ENCODE measurements at regions not wholly inside any gene's neighbourhood (a gene's known extent, or its start where the extent isn't known, plus 50 kb on each side); places are given as distances from the start of the nearest gene placed in this dataset.
"Not testable (repeated sequence)": the region's sequence is repeated elsewhere in the genome, so short reads cannot be mapped to it uniquely, and the experiment has no call there.

DNA sequence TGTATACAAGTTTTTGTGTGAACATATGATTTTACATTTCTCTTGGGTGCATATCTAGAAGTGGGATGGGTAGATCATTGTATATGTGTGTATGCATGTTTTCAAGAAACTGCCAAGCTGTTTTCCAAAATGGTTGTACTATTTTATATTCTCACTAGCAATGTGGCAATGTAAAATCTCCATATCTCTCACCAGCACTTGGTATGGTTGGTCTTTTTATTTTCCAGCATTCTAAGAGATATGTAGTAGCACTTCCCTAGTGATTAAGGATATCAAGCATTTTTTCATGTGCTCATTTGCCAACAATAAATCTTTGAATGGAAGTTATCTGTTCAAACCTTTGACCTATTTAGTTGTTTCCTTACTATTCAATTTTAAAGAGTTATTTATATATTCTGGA, 310.7 kb downstream of the ZNF326 start:
- no peak for DNase-seq (ENCODE audit: low read depth, low spot score)

DNA sequence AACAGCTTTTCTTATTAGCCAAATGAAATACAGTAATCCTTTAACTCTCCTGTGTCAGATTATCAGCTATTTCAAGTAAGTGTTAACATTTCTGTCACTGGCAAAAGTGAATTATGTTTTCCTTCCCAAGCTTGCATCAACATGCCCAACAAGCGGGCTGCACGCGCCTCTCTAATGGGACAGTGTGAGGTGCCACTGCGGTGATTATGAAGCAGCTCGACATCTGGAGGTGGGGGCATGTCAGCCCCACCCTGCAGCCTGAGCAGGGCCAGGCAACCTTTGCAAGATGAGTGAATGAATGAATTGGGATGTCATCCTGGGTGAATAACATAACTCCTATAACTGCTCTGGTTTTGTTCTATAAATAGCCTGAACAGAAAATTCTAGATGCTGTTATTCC, 301.4 kb downstream of the ZNF326 start:
- DNase-seq (ENCODE audit: low read depth, low spot score), result no peak

DNA sequence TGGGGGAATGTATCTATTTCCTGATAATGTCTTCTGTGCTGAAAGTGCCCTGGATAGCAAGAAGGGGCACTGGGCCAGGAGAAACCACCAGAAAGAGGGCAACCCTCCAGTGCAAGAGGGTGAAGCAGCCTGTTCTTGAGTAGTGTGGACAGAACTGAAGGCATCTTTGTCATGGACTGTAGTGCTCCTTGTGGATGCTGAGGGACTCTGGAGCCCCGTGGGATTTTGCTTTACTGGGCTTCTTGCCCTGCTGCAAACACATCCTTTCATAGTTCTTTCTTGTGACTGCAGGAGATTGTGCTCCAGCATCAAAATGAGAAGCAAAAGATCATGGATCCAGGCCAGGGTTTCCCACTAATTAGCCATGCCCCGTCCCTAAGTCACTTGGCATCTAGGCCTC, 300.6 kb downstream of the ZNF326 start:
- no peak for DNase-seq (ENCODE audit: low read depth, low spot score)

DNA sequence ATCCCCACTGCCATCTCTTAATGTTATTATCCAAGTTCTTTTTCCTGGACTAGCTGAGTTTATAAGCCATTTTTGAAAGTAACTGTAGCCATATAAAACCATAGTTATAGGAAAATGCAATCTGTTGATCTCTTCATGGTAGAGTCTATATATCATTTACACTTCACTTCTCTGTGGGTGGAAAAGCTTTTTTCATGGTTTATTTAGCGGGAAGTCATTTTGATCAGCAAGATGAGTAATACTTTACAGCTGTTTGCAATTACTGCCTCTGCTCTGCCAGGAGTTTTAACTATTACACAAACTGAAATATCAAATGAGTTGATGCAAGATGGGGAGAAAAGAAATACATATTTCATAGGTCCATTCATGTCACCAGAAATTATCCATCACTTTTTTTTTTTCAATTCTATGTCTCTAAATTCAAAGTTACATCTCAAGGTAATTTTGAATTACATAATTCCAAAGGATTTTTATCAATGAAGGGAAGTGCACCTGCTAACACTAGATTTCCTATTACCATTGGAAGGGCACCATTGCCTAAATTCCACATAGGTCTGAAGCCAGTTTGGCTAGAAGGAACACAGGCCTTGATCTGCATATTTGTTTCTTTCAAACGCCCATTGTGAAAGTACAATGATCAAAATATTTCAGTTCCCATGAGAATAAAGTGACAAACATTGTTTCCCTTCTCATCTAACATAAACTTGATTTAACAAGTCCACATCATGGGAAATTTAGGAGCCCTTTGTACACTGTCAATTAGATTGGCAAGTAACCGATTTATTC, 296.7 kb downstream of the ZNF326 start:
- no peak for DNase-seq (ENCODE audit: low read depth, low spot score)

DNA sequence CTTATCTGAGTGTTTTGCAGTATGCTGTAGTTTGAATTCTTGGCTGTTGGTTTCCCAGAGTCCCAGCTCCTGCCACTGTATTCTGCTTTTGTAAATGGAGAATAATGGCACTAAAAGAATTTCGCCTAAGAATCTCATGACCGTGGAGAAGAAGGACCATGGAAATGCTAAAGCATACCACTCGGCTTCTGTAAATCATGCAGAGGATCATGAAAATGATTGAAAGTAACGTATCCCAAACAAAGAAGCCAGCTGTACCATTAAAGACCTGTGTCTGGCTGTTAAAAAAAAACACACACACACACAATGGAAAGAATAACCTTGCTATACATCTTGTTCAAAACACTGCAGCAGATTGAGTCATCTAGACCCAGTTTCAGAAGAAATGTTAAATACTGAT, 287.9 kb downstream of the ZNF326 start:
- DNase-seq (ENCODE audit: low read depth, low spot score), result no peak

DNA sequence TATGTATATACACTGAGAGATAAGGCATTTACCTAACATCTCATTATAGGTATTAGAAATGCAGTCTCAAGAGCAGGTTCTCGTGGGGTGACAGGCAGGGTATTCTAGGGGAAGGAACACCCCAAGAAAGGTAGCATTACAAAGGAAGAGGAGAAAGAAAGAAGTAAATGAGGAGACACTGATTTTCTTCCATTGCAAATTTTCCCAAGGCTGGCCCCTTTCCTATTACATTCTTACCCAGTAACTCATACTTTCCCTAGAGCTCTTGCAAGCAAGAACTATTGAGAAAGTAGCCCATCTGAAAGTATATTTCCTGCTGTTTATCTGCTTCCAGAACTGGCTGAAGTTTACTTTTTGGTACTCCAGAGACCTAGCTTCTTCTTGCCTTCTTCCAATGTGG, 287.0 kb downstream of the ZNF326 start:
- DNase-seq (ENCODE audit: low read depth, low spot score), result peak; percentile 20

DNA sequence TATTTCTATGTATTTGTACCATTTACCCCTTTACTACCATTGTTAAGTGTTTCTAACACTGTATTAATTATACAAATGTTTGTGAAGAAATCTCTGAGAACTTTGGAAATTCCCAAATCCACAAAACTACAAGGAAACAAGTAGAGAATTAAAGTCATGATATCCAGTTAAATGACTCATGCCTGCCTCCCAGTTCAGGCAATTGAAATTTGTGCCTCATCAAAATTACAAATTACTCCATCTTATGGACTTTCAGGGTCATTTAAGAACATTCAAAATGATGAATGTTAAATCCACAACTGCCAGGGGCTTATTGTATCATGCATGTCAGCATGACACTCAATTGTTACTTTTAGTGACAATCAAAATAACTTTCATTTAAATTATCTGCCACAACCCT, 282.4 kb downstream of the ZNF326 start:
- no peak for DNase-seq (ENCODE audit: low read depth, low spot score)

DNA sequence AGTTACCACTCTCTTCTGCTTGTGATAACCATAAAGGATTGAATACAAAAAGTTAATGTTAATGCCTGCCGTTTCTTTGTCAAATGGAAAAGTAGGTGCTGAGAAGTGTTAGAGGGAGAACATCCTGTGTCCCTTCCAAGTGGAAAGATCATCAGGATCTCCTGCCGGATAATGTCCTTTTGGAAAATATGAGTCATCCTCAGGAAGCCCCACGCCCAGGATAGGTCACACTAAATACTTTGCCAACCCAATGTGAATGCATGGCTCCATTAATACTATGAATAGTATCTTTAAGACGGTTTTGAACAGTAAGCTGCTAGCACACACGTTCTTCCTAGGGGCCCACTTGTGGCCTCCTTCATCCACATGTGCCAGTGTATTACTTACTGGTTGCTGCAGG, 279.5 kb downstream of the ZNF326 start:
- no peak for DNase-seq (ENCODE audit: low read depth, low spot score)

DNA sequence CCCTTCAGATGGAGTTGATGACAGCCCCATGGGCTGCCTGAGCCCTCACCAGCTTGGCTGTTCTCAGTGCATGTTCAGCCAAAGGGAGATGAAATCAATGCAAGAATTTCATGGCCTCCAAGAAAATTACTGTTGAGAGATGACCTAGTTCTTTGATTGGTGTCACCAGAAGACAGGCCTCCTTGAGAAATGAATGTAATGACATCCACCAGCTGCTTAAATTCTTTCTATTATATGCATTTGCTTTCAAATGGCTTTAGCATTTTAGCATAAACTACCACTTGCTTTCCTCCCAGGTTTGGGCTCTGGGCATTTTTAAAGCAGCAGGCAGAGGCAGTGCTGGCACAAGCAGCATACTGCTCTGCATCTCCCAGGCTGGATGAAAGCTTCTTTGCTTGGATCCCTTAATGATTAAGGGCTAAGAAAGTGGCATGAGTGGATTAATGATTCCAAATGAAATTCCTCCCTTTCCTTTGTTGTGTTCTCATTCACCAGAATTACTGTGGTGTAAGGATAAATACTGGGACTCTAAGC, 278.4 kb downstream of the ZNF326 start:
- no peak for DNase-seq (ENCODE audit: low read depth, low spot score)

DNA sequence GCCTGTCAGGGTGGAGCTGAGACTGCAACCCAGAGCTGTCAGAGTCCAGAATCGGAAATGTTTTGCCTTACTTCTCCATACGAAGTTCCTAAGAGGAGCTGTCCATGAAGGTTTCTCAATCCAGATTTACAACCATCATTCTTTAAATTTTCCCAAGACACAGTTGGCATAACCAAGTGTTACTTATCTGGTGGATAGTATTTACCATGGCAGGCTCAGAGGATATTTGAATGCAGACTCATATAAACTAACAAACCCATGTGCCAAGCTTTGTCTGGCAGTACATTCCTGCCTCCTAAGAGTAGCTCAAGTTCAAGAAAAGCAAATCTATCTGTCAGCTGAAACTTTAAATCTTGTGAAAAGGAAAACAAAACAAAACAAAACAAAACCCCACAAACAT, 267.9 kb downstream of the ZNF326 start:
- peak; percentile 86 for DNase-seq (ENCODE audit: low read depth, low spot score)

DNA sequence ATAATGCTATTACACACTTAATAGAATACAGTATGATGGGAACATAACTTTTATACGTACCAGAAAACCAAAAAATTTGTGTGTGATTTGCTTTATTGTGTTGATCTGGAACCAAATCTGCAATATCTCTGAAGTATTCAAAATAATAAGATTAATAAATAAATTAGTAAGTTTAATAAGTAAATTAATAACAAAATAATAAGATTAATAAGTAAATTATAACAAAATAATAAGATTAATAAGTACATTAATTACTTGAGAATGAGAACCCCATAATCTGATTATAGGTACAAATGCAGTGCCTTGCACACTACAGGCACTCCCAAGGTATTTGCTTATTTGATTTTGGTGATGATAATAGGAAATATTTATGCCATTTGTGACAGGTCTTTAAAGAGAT, 267.4 kb downstream of the ZNF326 start:
- DNase-seq (ENCODE audit: low read depth, low spot score), result no peak

DNA sequence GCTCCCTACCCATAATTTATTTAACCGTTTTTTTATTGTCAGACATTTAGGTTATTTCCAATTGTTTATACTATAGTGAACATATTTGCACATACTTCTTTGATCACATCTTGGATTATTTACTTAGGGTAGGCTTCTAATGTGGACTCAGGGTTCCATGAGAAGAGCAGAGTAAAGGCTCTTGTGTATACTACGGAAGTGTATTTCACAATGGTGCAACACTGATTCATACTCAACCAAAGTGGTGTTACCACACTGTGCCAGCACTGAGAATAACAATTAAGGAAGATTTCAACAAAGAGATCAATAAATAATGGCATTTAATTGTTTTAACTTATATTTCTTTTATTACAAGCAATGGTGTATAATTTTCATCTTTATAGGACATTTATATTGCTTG, 251.2 kb downstream of the ZNF326 start:
- no peak for DNase-seq (ENCODE audit: low read depth, low spot score)

DNA sequence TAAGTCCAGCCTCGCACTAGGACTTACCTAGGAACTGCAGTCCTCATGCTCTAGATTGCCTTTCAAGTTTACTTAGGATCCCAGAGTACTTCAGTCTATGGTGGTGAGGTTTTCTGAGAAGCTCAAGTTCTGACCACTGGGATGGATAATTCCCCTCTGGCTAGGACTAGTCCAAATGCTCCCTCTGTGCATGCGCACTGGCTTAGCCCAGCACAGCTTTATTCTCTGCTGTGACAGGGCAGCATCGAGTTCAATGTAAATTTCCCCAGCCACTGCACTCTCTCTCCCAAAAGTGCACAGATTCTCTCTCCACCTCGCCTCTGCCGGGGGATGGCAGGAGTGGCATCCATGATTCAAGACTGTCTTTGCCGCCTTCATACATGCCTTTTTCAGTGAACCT, 241.6 kb downstream of the ZNF326 start:
- DNase-seq (ENCODE audit: low read depth, low spot score), result no peak

DNA sequence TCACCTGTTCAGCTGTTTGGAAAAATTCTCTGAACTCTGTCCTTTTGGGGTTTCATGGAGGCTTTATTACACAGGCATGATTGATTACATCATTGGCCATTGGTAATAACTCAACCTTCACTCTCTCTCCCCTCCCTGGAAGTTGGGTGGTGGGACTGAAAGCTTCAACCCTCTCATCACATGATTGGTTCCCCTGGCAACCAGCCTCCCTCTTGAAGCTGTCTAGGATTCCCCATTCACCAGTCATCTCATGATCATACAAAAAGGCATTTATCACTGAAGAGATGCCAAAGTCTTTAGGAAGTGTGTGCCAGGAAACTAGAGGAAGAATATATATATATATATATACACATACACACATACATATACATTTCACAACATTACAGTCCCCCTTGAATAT, 228.5 kb downstream of the ZNF326 start:
- DNase-seq (ENCODE audit: low read depth, low spot score), result no peak

DNA sequence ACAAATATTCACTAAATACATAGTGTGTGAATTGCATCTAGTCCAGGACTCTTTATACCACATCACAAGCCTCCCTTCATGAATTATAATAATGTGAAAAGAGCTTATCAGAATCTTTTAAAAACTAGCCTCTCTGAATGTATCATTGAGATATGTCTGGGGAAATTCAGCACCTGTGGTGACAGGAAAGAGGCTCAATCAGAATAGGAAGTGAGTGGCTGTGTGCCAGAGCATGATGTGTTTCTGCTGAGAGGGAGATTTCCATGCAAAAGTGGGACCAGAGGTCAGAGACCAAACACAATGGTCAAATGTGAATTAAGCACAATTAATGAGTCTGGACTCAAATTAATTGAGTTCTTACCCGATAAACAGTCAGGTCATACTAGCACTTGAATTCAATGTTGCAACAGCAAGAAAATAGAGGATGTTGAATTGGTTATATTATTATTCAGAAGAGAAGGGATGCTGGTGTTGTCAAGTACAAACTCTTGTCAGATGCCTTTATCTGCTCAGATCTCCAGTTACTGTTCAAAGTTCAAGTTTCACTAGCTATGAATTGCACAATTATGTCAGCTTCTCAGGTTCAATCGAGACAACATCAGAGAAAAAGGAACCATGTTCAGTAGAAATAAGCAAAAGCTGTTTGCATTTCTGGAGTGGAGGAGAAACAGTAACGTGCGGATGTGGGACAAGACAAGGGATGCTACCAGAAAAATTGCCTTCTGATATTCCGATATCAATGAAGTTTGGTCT, 226.2 kb downstream of the ZNF326 start:
- DNase-seq (ENCODE audit: low read depth, low spot score), result no peak

DNA sequence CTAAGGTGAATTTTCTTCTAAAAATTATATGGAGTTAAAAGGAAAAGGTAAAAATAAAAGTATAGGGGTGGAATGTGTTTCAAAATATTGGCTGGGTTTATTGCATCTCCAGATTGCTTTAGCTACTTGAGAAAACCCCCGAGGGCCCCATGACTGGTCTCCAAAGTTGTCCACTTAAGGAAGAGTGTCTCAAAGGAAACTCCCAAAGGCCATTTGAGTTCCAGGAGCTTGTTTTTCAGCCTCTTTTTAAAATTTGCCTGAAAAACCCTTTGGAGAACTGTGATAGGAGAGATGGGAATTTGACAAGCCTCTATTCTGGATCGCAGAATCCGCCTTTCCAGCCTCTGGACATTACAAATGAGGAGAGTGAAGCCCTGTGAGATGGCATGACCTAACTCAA, 225.6 kb downstream of the ZNF326 start:
- DNase-seq (ENCODE audit: low read depth, low spot score), result no peak

DNA sequence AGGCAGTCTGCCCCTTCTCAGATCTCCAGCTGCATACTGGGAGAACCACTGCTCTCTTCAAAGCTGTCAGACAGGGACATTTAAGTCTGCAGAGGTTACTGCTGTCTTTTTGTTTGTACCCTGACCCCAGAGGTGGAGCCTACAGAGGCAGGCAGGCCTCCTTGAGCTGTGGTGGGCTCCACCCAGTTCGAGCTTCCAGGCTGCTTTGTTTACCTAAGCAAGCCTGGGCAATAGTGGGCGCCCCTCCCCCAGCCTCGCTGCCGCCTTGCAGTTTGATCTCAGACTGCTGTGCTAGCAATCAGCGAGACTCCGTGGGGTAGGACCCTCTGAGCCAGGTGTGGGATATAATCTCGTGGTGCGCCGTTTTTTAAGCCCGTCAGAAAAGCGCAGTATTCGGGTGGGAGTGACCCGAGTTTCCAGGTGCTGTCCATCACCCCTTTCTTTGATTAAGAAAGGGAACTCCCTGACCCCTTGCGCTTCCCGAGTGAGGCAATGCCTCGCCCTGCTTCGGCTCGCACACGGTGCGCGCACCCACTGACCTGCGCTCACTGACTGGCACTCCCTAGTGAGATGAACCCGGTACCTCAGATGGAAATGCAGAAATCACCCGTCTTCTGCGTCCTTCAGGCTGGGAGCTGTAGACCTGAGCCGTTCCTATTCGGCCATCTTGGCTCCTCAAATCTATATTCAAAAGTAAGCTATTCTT, 224.4 kb downstream of the ZNF326 start:
- not testable (repeated sequence) for DNase-seq (ENCODE audit: low read depth, low spot score)

DNA sequence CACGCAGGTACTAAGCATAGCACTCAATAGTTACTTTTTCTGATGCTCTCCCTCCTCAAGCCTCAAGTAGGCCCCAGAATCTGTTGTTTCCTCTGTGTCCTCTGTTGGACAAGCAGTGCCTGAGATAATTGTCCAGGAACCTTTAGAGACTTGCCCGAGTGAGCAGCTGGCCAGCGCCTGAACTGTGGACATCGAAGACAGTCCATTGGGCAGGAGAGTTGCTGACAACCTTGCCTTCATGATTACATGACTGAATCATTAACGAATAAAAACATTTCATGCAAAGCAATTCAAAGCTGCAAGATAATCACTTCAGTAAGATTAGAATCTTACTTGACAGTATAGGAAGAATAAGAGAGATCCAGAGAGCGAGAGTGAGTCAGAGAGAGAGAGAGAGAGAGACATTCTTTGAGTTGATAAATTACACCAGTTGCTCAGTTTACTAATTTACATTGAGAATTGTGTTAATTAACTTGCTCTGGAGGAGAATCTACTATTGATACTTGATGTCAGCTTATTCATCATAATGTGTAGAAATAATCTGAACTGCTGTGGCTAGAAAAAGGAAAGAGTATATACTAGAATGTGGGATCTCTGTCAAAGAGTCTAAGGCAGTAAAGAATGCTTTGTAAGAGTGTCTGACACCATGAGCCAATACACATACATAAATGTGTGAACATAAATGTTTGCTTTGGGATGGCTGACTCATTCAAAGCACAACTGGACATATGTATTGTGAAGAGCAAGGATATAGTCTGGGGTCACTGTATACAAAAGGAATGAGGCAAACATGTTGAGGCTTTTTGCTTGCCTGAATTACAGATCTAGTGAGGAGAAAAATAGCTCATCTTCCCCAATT, 216.0 kb downstream of the ZNF326 start:
- no peak for DNase-seq (ENCODE audit: low read depth, low spot score)

DNA sequence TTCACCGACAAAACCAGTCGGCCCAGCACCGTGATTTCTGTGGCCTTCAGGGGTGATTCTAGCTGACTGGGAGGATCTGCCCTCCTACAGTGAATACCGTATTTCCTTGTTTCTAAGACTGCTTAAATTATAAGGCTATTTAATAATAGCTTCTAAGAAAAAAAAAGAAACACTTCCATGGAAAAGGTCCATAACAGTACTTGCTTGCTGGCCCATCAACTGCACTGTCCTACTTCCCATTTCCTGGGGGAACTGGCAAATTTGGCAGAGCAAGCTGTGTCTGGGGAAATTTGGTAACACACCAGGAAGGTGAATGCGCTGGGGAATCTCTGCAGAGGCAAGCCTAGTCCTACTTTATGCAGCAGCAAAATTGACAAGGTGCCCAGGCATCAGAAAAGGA, 214.0 kb downstream of the ZNF326 start:
- DNase-seq (ENCODE audit: low read depth, low spot score), result no peak

DNA sequence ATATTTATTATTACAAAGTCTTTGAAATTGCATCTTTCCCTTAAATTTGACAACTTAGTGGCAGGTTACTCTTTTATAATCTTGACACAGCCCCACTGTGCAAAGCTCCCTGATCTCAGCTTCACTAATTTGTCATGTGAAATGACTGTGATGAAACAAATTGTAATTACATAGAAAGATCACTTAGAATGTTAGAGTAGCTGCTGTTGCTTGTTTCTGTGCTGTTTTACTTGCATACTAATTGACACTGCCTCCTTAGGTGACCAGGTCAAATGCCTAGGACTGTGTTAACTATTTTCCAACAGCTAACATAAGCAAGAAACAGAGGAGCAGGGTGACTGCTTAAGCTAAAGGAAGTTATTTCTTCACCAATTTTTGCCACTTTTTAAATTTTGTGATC, 211.3 kb downstream of the ZNF326 start:
- no peak for DNase-seq (ENCODE audit: low read depth, low spot score)

DNA sequence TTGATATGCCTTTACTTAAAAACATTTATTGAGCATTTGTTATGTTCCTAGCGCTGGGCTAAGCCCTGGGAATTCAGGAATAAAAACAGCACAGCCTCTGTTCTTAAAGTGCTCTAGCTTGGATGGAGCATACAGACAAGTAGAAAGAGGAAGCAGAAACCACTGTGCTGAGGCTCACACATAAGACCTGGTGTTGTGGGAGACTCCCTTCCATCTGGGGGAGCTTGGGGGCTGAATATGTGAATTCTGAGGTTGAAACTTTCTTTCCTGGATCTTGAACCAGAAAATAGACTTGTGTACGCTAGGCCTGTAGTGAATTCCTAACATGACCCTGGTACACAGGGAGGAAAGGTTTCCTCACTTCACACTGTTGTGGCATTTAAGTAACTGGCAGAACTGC, 209.9 kb downstream of the ZNF326 start:
- no peak for DNase-seq (ENCODE audit: low read depth, low spot score)
